Right lung (tissue), 2 donors: ENCODE measurements at regions not wholly inside any gene's neighbourhood (a gene's known extent, or its start where the extent isn't known, plus 50 kb on each side); places are given as distances from the start of the nearest gene placed in this dataset.
A peak's percentile ranks its signal among the peaks of the same experiment; 100 is the strongest.

Source experiments
- DNase-seq, 2 donors: peaks; one replicate each; pipeline ENCODE4 v3.0.0-alpha.2; 2013

DNA sequence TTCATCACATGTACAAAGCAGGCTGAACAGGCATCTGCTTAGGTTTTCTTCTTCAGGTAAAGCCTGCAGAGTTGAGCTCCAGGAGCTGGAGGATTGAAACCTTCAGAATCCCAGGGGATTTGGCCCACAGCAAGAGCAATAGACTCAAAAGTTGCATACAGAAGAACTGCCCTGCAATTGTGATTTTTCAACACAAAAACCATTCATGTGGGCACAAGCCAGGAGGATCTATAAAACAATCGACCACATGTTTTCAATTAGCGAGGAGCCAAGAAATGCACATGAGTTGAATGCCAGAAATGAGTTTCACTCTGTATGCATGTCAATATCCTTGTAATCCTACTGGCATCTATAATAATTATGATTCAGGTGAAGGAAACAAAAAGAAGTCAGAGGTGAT lies 576.4 kb downstream of the HDGFL1 start:
- no peak for DNase-seq

DNA sequence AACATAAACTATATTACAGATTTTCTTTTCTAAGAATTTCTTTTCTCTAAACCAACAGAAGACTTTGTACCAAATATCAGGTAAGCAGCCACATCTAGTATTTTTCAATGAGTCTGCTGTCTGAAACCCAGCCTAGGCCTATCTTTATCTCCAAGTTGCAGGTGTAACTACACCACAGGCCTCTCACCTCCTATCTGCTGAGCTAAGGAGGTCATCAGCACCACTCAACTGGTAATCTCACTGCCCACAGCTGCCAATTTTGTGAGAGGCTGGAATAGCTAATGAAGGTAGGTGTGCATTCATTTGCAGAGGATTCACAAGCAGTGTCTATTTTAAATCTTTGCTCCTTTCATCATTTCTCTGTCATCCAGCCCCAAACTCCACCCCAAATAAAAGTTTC lies 584.8 kb downstream of the HDGFL1 start:
- no peak for DNase-seq

DNA sequence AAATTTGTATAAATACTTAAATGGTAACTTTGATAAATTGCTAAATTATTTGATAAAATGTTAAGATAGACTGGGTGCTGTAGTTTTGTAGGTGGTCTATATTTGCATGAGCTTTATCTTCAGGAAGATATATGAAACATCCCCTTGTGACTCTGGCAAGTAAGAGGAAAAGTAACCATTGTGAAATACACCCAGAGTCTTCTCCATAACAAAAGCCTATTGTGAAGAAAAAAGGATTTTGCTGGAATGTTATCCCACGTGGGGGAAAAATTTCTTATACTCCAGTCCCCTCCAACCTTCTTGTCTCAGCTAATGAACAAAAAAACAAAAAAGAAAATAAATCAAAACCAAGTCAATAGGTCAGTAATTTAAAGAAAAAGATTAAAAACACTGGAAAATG lies 600.7 kb downstream of the HDGFL1 start:
- DNase-seq: no peak

- DNase-seq: no peak
Measured at GRCh38 chr6:23173234-23173633, 603.9 kb downstream of the HDGFL1 start.

DNA sequence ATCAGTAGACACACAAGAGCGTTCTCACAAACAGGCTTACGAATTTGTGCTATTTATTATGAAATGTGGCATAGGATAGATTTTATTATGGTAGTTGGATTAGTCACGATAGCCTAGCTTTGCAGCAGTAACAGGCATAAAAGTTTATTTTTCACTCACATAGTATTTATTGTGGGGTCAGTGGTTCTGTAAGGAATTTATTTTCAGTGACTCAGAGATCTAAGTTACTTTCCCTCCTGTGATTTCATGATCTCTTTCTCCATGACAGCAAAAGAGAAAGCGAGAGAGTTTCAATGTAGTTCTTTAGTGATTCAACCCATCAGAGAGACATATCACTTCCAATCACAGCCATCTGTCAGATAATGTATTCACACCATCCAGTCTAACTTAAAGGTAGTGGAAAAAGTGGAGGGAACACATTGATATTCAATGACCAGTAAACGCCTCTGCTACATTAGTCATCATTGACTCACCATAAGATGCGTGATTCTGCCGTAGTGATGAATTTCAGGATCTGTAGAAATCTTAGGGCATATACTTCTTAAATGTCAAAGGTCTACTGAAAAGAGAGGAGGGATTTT lies 605.5 kb downstream of the HDGFL1 start:
- no peak for DNase-seq

GRCh38 chr6:23175391-23175790 lies 606.0 kb downstream of the HDGFL1 start:
- no peak for DNase-seq

DNA sequence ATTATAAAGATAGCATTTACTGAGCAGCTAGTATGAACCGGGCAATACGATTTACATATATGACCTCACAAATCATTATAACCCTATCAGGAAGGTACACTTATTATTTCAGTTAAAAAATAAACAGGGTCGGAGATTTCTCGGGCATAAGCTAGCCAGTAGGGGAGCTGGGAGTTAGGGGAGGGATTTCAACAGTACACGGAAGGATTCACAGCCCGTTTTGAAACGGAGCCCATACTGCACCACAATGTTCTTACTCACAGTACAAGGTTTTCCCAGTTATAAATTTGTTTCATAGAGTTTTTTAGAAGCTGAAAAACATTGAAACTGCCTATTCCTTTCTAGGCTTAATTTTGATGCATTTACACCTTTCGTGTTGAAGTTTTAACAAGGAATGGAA lies 607.1 kb downstream of the HDGFL1 start:
- no peak for DNase-seq

DNA sequence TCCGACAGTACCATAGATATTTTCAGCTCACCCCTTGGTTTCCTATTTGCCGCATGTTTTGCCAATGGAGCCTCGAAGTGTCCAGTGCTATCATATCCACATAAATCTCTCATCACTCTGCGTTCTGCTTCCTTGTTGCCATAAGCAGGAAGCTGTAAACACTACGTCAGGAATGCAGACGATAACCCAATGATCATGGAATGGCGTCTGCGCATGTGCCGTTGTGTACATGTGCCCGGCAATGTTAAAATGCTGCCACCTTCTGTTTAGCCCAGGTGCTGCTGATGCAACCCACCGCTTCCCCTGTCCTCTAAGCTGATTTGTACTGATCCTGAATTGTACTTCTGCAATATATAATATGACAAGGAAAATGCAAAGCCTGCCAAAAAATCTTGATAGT lies 607.5 kb downstream of the HDGFL1 start:
- peak; percentile 55 to 65 for DNase-seq

DNA sequence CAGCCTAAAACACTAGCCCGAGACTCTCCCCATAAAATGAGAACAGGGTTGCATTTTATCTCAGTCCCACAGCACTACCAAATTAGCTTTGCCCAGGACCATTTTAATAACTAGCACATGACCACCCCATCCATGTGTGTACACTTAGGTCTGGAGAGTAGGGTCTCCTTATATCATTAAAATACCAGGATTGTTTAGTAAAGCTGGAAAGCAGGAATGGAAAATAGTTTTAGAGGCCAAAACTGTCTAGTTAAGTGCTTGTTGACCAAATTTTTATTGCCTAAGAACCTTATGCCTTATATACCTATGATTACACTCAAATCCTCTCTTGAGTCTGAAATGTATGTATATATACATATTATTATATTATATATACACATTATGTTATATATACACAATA lies 608.4 kb downstream of the HDGFL1 start:
- DNase-seq: no peak

DNA sequence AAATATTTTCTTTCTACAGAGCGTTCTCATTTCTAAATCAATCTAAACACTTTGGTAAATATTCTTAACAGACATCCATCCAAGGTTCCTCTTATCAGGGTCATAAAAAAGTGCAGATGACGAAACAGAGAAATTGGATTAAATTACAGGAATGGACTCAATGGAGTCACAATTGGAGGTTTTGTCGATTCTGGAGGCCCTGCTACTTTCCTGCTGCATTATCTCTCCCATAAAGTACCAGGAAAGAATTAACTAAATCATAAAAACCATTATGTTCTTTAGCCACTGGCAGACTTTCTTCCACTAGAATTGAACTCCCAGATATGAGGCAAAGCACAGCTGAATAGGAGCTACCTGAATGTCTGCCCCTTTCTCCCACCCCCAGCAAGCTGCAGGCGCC lies 610.6 kb downstream of the HDGFL1 start:
- no peak for DNase-seq

- DNase-seq: peak; percentile 55 to 62
Measured at GRCh38 chr6:23180504-23181293, 611.3 kb downstream of the HDGFL1 start.

GRCh38 chr6:23181356-23182110 lies 612.2 kb downstream of the HDGFL1 start:
- no peak for DNase-seq

GRCh38 chr6:23183846-23184245 lies 614.5 kb downstream of the HDGFL1 start:
- no peak for DNase-seq

GRCh38 chr6:23184351-23184750 lies 615.0 kb downstream of the HDGFL1 start:
- DNase-seq: peak; percentile 65

- DNase-seq: no peak
Measured at GRCh38 chr6:23195487-23195886, 626.1 kb downstream of the HDGFL1 start.

DNA sequence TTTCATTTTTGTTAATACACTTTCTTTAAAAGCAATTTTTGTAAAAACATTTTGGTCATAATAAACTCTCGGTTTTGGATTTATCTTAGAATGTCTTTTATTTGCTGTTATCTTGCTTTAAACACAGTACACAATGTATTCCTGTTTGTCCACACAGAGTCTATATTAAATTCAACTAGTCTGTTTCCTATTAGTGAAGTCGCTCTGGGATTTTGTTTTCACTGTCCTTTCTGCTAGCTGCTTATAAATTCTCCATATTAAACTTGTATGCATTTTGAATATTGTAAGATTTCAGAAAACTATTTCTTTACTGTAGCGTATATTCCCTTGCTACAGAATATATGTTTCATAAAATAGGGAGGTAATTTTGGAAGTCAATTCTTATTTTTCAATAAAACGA lies 630.2 kb downstream of the HDGFL1 start:
- DNase-seq: no peak

DNA sequence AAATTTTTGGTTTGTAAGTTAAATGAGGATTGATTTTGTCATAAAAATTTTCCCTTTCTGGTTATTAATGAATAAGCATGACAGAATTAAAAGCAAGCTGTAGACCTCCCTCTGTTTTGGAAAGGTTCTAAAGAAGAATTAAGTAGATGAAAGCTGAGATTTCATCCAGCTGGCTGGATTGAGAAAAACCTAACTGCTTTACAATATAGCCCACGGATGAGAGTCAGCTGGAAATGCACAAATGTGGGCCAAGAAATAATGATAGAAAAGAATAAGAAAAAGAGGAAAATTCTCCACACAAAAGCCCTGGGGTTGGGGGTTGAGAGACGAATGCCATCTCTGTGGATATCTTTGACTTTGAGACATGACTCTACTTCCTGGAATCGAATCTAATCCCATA lies 631.6 kb downstream of the HDGFL1 start:
- peak in 1 of 2 donors; percentile 60 for DNase-seq

- no peak for DNase-seq
Measured at GRCh38 chr6:23202207-23202606, 632.8 kb downstream of the HDGFL1 start.

- peak in 1 of 2 donors; percentile 6 for DNase-seq
Measured at GRCh38 chr6:23212398-23212797, 643.0 kb downstream of the HDGFL1 start.

DNA sequence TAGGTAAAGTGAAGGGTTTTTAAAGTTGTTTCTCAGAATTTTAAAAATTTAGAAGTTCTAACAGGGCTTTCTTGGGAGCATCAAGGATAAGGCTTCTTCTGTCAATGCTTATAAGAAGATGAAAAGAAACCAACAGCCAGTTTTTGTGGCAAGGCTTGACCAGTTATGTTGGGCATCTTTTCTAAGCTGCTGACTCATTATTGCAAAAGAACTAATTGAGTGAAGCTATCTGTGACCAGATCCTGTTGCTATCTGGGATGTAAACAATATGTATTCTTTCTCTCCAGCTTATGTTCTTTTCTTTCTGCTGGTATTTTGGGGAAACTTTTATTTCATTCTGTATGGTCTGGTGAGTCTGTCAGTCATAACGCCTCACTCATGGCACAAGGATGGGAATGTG lies 643.8 kb downstream of the HDGFL1 start:
- DNase-seq: peak; percentile 6 to 28

DNA sequence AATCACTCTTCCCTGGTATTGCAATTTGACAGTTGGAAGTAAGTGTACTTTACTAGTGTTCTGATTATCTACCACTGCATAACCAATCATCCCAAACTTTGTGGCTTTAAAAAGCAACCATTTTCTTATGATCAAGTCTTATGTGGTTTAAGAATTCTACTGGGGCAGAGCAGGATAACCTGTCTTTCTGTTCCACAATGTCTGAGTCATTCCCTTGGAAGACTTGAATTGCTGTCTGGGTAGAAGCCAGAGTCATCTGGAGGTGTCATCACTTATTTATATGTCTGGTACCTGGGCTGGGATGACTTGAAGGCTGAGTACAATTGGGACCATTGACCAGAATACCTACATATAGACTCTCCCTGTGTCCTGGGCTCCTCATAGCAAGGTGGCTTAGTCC lies 644.3 kb downstream of the HDGFL1 start:
- no peak for DNase-seq

GRCh38 chr6:23218751-23219150 lies 649.4 kb downstream of the HDGFL1 start:
- DNase-seq: no peak

- DNase-seq: no peak
Measured at GRCh38 chr6:23222724-23223123, 653.4 kb downstream of the HDGFL1 start.
